ENCODE measurements at regions not wholly inside any gene's neighbourhood (a gene's known extent, or its start where the extent isn't known, plus 50 kb on each side); places are given as distances from the start of the nearest gene placed in this dataset.
"Not testable (repeated sequence)": the region's sequence is repeated elsewhere in the genome, so short reads cannot be mapped to it uniquely, and the experiment has no call there.

DNA sequence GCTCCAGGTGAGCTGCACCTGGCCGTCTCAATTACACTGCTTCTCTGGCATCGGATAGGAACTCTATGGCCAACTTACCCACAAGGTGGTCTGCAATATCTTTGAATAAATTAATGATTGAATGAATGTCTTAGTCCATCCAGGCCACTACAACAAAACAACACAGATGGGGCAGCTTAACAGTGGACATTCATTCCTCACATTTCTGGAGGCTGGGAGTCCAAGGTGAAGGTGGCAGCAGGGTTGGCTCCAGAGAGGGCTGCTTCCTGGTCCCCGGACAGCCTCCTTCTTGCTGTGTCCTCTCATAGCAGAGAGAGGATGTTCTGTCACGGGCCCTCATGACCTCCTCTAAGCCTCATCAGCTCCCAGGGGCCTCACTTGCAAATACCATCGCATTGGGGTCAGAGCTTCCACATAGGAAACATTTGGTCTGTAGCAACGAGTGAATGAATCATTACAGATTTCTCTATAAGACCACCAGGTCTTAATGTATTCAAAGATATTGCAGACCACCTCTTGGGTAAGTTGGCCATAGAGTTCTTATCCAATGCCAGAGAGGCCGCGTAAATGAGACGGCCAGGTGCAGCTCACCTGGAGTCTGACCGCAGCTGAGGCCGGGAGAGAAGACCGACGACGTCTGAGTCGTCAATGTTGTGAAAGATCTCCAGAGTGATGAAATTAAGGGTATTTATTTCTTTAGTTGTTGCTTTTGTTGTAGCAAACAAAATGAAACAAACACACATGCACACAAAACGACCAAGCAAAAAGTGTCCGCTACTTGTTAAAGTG lies 182.7 kb upstream of the C14orf180 start:
- H3K4me3 ChIP-seq (ENCODE audit: low read length) = no peak overlapping the region
- DNase-seq (ENCODE audit: low read depth) = no peak
- TF ChIP-seq, protein P1, sequence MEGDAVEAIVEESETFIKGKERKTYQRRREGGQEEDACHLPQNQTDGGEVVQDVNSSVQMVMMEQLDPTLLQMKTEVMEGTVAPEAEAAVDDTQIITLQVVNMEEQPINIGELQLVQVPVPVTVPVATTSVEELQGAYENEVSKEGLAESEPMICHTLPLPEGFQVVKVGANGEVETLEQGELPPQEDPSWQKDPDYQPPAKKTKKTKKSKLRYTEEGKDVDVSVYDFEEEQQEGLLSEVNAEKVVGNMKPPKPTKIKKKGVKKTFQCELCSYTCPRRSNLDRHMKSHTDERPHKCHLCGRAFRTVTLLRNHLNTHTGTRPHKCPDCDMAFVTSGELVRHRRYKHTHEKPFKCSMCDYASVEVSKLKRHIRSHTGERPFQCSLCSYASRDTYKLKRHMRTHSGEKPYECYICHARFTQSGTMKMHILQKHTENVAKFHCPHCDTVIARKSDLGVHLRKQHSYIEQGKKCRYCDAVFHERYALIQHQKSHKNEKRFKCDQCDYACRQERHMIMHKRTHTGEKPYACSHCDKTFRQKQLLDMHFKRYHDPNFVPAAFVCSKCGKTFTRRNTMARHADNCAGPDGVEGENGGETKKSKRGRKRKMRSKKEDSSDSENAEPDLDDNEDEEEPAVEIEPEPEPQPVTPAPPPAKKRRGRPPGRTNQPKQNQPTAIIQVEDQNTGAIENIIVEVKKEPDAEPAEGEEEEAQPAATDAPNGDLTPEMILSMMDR (IDR thresholded peaks at IDR 0.05; ENCODE audit: insufficient read depth, low read depth, low read length, missing control alignments) = no peak

DNA sequence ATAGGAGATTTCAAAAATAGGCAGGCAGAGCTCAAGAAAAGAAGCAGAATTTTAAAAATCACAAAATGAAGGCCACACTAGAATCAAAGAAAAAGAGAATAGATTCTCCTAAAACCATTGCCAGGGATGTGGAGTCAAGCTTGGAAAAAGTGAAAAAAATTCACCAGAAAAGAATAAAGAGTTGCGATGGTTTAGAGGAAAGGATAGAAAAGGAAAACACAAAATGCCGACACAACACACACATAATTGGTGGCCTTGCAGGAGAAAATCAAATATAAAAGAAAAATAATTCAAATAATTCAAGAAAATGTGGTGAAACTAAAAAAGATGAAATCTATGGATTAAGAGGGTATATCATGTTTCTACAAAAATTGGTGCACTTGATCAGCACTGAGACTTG lies 181.6 kb upstream of the C14orf180 start:
- DNase-seq (ENCODE audit: low read depth) = no peak
- H3K4me3 ChIP-seq (ENCODE audit: low read length) = no peak overlapping the region
- TF ChIP-seq, protein P1 (IDR thresholded peaks at IDR 0.05; ENCODE audit: insufficient read depth, low read depth, low read length, missing control alignments) = no peak

DNA sequence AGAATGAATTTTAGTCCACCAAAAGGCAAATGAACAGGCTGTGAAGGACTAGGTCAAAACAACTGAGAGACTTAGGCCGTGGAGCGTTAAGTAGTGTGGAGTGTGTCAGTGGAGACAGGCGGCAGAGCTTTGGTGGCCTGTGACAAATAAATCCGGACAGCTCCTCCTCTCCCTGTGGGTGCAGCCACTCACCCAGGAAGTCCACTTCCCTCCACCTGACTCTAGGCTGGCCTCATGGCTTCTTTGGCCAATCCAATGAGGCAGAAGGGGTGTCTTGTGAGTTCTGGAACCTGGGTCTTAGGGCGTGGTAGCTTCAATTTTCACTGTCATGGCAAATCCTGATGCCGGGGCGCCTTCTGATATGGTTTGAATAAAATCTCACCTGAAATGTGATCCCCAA lies 180.9 kb upstream of the C14orf180 start:
- TF ChIP-seq, protein P1 (IDR thresholded peaks at IDR 0.05; ENCODE audit: insufficient read depth, low read depth, low read length, missing control alignments) = no peak
- H3K4me3 ChIP-seq (ENCODE audit: low read length) = no peak overlapping the region
- DNase-seq (ENCODE audit: low read depth) = no peak

DNA sequence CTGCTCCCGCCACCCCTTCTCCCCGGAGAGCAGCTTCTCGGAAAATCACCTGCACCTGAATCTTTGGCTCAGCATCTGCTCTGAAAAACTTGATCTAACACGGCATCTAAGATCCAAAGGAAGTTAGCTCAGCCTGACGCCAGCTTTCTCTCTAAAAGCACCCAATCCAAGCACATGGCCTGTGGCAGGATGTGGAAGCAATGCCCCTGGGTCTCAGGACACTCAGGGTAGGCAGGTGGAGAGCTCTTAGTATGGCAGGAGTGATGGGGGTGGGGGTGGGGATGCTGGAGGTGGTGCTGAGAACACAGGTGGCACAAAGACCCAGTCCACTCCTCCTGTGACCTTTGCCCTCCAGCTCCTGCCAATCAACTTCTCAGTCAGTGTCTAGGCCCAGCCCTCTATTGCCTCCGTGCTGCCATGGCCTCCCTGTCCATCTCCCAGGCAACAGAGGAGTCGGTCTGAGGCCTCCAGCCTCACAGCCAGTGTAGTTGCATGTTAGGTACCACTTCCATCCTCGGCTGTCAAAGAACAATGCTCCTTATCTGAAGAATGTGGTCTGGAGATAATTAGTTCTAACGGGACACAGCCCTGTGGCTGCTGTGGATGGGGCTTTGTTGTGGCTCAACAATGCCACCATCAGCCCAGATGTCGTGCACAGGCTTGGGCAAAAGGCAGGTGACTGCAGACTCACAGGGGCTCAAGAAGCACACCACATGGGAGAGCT lies 180.0 kb upstream of the C14orf180 start:
- H3K4me3 ChIP-seq (ENCODE audit: low read length) = no peak overlapping the region
- TF ChIP-seq, protein P1 (IDR thresholded peaks at IDR 0.05; ENCODE audit: insufficient read depth, low read depth, low read length, missing control alignments) = no peak
- DNase-seq (ENCODE audit: low read depth) = no peak

DNA sequence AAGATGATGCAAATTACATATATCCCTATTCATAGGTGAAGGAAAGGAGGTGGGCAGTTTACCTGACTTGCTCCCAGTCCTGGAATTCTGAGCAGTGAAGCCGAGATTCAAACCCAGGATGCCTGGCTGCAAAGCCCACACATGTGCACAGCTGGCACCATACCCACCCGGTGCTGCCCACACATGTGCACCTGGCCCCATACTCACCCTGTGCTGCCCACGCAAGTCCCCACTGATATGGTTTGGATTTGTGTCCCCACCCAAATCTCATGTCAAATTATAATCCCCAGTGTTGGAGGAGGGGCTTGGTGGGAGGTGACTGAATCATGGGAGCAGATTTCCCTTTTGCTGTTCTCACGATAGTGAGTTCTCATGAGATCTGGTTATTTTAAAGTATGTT lies 179.2 kb upstream of the C14orf180 start:
- H3K4me3 ChIP-seq (ENCODE audit: low read length) = no peak overlapping the region
- no peak for DNase-seq (ENCODE audit: low read depth)
- TF ChIP-seq, protein P1 (IDR thresholded peaks at IDR 0.05; ENCODE audit: insufficient read depth, low read depth, low read length, missing control alignments) = no peak

DNA sequence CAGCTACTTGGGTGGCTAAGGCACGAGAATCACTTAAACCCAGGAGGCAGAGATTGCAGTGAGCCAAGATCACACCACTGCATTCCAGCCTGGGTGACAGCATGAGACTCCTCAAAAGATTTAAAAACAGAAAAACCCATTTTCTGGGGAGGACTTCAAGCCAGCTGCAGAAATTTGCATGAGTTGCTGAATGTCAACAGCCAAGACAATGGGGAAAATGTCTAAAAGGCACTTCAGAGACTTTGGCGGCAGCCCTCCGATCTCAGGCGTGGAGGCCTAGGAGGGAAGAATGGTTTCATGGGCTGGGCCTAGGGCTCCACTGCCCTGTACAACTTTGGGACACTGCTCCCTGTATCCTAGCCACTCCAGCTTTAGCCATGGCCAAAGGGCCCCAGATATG lies 177.8 kb upstream of the C14orf180 start:
- TF ChIP-seq, protein P1 (IDR thresholded peaks at IDR 0.05; ENCODE audit: insufficient read depth, low read depth, low read length, missing control alignments) = no peak
- no peak overlapping the region for H3K4me3 ChIP-seq (ENCODE audit: low read length)
- DNase-seq (ENCODE audit: low read depth) = no peak

DNA sequence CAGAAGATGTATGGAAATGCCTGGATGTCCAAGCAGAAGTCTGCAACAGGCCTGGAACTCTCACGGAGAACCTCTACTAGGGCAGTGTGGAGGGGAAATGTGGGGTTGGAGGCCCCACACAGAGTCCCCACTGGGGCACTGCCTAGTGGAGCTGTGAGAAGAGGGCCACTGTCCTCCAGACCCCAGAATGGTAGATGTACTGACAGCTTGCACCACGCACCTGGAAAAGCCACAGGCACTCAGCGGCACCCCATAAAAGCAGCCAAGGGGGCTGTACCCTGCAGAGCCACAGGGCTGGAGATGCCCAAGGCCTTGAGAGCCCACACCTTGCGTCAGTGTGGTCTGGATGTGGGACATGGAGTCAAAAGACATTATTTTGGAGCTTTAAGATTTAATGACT lies 177.3 kb upstream of the C14orf180 start:
- H3K4me3 ChIP-seq (ENCODE audit: low read length); DNase-seq (ENCODE audit: low read depth): not testable (repeated sequence)
